NB4 (cell line): ENCODE measurements at regions not wholly inside any gene's neighbourhood (a gene's known extent, or its start where the extent isn't known, plus 50 kb on each side); places are given as distances from the start of the nearest gene placed in this dataset.

Source experiments
- CTCF ChIP-seq: IDR thresholded peaks from one replicate; pipeline ENCODE4 v1.5.1; 2012; ENCODE audit warnings: low read depth, low read length
- MAX ChIP-seq: IDR thresholded peaks from 2 replicates; pipeline ENCODE4 v1.6.1; 2011; ENCODE audit warnings: low read depth, low read length
- MYC ChIP-seq: IDR thresholded peaks from 2 replicates; pipeline ENCODE4 v1.6.1; 2011; ENCODE audit warnings: low read depth, low read length
- POLR2A ChIP-seq: IDR thresholded peaks from 2 replicates; pipeline ENCODE4 v1.6.1; 2011; ENCODE audit warnings: mild to moderate bottlenecking; ENCODE audit not compliant: insufficient read length; ENCODE audit errors: extremely low read depth

- TF ChIP-seq CTCF (no peak), POLR2A (no peak), MAX (no peak), MYC (no peak)
These were observed 185.3 kb downstream of the LRATD1 start for GRCh38 chr2:14817848-14818247.
